T1000 (cell line): ENCODE measurements at regions not wholly inside any gene's neighbourhood (a gene's known extent, or its start where the extent isn't known, plus 50 kb on each side); places are given as distances from the start of the nearest gene placed in this dataset.

Experiments used
- DNase-seq: peaks from one replicate; lab custom pipeline; 2025; ENCODE audit warnings: mixed read lengths; lab: John Stamatoyannopoulos, UW

DNA sequence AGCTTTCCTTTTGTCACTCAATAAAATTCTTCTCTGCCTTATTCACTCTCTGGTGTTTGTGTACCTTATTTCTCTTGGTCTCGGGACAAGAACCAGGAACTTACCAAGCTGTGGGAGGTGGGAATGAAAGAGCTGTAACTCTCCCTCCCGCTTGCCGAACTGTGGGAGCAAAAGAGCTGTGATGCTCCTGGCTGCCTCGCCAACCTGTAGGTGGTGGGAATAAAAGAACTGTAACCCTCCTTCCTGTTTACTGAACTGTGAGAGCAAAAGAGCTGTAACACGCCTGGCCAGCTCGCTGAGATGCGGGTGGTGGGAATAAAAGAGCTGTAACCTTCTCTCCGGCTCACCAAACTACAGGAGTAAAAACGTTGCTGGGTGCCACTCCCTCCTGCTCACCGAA lies 314.1 kb upstream of the LRIG3 start:
- no peak for DNase-seq

DNA sequence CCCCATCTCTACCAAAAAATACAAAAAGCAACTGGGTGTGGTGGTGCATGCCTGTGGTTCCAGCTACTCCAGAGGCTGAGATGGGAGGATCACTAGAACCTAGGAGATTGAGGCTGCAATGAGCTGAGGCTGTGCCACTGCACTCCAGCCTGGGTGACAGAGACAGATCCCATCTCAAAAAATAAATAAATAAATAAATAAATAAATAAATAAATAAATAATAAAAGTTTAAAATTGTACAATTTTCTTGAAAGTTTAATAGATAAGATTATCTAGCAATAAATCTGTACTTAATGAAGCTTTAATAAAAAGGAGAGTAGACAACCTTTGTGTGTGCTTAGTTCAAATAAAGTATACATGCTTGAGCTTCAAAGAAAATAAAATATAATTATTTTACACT lies 310.0 kb upstream of the LRIG3 start:
- no peak for DNase-seq

DNA sequence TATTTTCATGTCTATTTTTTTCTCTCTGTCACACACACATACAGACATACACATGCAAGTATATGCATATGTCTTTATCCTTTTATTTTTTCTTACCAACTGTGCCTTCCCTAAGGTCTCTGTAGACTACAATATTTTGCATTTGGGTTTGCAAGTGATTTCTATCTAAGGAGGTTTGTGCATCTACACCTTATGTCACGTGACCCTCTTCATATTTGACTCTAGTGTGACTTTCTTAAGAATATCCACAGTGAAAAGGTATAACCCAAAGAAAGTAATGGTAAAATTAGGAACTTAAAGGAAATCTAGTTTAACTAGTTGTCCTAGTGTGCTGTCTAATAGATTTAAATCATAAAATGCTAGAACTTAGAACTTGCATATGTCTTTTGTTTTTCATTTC lies 298.8 kb upstream of the LRIG3 start:
- DNase-seq, result no peak

DNA sequence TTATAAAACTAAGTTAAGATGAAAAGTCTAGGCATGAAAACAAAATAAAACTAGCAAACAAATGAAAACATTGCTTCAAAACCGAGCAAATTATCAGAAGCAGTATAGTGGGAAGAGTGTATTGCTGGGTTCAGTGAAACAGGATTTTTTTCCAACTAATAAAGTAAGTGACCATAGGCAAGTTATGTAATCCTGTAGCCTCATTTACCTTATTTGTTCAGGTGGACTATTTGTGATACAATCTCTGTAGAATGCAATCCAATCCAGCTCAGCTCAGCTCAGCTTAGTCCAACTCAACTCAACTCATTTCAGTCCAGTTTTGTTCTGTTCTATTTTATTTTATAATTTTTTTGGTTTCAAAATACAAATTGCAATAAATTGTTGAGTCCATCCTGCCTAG lies 276.7 kb upstream of the LRIG3 start:
- DNase-seq, result no peak

DNA sequence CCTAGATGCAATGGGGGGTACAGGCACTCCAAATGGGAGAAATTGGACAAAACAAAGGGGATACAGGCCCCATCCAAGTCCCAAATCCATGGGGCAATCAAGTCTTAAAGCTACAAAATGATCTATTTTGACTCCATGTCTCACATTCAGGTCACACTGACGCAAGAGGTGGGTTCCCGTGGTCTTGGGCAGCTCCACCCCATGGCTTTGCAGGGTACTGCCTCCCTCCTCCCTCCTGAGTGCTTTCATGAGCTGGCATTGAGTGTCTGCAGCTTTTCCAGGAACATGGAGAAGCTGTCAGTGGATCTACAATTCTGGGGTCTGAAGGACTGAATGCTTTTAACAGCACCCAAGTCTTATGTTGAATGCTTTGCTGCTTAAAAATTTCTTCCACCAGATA lies 274.5 kb upstream of the LRIG3 start:
- no peak for DNase-seq

DNA sequence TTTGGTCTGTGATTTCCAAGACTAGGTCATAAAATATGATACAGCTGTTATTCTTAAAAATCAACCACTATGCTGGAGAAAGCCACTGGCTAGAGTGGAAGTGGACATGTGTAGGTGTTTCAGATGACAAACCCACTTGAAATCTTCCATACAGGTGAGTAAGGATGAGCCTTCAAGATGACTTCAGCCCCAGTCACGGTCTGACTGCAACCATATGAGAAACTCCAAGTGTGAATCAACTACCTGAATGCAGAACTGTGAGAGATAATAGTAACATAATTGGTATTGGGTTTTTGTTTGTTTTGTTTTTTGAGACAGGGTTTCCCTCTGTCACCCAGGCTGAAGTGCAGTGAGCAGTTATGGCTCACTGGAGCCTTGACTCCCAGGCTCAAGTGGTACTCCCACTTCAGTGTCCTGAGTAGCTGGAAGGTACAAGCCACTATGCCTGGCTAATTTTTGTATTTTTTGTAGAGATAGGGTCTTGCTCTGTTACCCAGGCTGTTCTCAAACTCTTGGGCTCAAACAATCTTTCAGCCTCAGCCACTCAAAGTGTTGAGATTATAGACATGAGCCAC lies 273.3 kb upstream of the LRIG3 start:
- no peak for DNase-seq

DNA sequence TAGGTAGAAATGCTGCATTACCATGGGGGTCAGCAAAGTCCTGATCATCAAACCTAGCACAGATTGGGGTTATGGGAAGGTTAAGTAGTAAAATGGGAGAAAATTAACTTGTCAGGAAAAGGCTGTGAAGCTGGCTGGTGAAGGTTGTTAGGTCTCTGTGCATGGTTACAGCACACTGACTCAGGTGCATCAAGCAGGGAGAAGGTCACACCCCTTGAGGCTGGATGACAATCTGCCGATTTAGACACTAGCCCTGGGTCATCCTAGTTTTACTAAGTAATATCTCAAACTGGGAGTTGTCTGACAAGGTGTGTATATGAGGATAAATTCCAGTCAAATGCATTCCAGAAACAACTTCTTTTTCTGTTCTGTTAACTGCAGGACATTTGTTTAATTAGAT lies 271.1 kb upstream of the LRIG3 start:
- DNase-seq, result no peak

DNA sequence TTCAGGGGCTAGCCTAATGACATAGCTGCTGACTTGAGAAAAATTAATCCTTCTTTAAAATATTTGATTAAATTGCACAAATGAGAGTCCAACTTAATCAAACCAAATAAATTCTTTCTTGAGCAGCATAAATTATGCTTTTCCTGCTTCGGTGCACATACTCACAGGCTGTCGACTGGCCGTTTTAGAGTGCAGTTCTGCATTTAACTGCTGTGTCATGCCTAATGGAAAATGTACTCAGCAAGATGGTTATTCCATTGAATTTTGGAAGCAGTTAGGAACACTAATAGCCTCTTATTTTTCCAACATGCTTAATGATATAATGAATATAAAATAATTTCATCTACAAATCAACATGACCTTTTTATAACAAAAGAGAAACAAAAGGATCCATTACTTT lies 266.1 kb upstream of the LRIG3 start:
- DNase-seq, result no peak

DNA sequence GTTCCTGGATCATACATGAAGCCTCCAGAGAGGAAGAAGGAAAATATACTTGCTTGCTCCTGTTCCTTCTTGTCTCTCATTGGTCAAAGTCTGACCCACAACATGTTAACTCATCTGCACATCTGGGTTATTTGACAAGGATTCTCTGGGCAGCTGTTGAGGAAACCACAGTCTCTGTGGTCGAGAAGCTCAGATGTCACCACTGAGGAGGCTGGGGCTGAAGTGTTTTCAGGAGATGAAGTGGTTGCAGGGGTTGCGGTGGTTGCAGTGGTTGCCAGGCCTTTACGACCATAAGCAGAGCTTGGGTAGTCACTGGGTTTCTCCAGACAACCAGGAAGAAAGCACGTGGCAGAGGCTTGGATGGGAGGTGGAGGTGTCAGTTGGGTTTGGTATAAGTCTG lies 265.0 kb upstream of the LRIG3 start:
- DNase-seq, result no peak

DNA sequence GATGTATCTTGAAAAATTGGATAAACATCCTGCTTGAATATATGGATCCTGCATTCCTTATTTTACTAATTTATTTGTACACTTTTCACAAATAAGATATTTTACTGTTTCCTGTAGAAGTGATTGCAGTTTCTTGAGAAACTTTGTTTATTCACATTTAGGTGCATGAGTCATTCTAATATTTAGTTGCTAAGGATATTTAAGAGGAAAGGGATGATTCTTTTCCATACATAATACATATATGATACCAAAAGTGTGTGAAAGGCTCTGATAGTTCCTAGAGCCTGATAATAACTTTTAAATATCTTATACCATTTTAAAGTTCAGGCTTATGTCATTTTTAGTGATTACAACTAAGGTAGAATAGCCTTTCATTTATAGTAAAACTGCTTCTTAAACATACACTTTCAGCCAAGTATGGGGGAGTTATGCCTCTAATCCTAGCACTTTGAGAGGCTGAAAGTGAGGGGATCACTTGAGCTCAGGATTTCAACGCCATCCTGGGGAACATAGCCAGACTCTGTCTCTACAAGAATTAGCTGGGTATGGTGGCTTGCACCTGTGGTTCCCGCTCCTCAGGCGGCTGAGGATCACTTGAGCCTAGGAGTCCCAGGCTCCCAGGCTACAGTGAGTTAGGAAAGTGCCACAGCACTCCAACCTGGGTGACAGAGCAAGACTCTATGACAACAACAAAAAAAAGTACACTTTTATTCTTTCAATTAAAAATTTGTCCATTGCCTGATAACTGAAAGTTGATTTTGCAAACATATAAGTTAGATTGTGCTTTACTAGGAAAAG lies 262.6 kb upstream of the LRIG3 start:
- no peak for DNase-seq

DNA sequence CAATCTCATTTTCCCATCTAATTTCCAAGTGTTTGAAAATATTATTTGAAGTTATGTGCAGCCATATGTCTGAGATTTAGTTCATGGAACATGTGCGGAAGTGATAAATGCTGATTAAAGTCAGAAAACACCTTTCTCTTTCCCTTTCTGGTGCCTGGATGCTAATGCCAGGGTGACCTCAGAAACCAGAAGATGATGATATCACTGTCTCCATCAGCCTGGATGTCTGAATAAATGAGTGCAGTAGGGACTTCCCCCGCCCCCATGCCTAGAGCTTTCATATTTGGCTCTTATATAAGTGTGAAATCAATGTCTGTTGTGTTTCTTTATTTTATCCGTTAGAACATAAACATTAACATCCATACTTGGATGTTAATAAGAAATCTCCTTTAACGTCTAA lies 261.9 kb upstream of the LRIG3 start:
- no peak for DNase-seq

DNA sequence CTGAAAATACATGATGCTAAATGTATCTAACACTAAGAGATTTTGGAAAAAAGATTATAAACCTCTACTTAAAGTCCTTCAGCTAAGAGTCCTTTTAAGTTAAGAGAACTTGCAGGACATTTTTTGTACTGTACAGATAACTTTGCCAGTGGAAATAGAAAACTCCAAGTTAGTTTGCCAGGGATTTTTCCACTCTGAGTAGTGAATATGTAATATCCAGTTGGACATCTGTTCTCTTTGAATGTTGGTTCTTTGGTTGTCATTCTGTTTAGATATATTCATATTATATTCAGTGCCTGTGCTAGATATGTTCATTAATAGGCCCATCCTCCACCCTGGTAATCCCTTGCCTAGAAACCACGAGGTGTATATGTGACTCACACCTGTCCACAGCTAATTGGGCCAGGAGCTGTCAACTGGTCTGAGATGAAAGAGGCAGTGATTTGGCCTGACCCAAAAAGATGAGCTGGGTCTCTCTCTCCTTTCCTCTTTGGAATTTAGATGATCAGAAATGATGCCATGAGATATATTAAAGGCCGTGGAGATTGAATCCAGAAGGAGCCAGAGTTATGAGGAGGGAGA lies 261.0 kb upstream of the LRIG3 start:
- no peak for DNase-seq

DNA sequence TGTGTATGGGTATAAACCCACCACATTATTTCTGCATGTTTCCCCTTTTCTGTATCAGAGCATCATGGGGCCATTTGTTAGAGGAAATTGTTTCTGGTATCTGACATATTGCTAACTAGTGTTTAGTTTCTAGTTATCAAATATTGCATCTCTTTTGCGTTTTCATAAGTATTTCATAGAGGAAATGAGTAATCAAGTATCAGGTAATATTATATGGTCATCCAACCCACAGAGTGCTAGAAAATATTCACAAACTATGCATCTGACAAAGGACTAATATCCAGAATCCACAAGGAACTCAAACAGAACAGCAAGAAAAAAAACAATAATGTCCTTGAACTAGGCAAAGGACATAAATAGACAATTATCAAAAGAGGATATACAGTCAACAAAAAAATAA lies 258.9 kb upstream of the LRIG3 start:
- no peak for DNase-seq

DNA sequence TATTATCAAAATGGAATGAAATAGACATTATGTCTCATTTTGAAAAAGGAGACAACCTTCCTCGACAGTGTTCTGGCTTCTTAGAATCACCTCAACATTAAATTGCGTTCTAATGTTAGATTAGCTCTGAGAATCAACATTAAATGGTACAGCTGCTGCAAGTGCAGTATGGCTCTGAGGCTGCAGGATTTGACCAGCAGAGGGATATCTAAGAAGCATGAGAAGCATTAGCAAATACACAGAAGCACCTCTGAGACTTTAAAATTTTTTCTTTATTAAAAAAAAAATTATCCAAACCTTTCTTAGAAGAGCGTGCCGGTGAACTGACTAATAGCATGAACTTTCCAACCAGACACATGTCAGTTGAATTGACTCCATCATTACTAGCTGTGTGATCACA lies 253.4 kb upstream of the LRIG3 start:
- DNase-seq, result no peak

DNA sequence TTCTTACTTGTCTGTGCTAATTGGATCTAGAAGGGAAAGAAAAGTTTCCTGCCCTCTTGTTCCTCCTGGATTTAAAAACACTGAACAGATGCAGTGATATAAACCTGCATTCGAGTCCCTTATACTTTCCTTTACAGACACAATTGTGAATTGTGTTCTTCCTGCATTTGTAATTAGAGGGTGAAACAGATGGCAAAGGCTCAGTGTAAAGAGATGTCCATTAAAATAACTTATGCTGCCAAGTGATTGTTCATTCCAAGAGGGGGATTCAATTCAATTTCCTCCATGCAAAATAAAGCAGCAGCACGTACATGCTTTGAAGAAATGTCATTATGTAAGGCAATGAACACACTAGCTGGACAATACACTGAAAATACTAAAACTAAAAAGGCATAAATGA lies 248.3 kb upstream of the LRIG3 start:
- no peak for DNase-seq

DNA sequence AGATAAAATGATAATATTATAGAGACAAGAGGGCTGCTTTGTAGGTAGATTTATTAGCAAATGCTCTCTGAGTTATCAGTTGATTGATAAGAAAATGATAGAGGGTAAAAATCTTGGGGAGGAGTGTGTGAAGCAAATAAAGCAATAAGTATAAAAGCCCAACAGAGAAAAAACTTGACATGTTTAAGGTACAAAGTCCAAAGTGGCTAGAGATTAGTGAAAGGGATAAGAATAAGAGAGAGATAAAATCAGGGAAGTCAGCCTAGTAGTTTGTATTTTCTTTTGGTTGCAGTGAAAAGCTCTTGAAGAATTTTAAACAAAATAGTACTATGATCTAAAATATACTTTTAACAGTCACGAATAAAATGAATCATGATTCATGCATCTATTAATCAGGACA lies 246.2 kb upstream of the LRIG3 start:
- DNase-seq, result no peak

DNA sequence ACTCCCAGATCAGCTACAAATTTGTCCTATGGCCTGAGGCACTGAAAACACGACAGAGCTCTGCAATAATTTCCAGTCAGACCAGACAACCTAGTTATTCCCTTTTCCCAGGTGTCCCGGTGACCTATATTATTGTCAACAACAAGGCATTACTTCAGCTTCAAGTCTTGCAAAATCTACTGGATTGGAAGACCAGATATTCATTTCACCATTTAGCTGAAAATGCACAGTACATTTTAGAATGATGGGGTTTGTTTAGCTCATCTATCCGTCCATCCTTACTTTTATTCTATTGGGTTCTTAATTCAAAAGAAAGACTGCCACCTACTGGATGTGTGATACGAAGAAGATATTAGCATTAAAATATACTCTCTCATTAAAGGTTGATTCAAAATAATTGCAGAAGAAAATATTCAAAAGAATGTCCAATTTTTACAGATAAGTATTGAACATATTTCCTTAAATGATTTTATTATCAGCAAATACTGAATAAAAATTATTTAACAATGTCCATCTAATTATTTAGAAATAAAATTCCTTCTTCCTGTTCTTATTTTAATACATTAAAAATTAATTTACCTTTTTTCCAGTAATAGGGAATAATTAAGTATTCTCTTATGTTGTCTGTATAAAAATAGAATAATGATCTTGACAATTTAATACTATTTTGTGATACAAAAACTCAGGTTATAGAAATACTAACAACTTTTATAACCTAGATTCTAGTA lies 244.9 kb upstream of the LRIG3 start:
- DNase-seq, result no peak

DNA sequence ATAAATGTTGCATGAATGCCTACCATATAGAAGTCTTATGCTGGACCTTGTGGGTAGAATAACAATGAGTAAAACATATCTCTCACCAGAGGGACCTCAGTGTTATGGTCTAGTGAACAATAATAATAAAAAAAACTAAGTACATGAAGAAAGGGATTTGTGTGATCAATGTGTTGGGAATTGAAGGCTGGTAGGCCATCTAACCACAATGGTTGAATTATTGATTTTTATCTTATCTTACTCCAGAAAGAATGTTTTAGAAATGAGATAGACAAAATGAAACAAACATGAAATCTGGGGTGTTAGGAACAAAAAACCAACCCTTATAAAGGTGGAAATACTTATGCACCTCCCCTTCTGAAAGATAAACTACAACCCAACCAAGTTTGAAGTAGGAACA lies 243.9 kb upstream of the LRIG3 start:
- DNase-seq, result no peak

DNA sequence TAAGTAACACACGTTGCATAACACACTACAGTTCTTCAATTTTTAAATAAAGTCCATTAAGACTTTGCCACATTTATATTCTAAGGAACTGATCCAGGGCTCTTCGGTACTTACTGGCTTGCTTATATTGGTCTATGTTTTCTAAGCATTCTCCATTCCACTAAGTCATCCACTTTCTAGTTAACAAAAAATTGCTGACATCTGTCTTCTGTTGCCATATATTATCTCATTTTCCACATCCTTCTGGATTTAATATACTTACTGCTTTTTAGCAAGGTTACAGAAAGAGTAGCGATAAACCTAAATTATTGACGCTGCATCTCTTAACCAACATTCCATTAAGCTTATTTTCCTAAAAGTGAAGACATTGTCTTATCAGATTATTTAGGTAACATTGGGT lies 238.4 kb upstream of the LRIG3 start:
- DNase-seq, result no peak

DNA sequence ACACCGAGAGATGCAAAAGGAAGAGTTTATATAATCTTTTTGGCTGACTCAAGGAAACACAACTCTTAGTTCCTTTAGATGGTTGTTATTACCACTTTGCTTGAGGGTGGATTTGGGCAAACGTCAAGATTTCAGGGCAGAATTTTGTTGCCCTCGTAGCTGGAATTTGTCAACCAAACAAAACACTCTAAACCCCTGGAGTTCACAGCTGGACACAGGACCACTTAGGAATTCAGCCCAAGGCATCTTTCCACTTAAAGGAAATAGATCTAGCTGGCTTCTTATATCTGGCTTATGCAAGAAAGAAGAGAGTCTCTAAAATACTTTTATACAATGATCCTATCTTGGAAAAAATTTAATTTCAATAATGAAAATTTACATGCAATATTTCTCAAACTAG lies 237.8 kb upstream of the LRIG3 start:
- no peak for DNase-seq

DNA sequence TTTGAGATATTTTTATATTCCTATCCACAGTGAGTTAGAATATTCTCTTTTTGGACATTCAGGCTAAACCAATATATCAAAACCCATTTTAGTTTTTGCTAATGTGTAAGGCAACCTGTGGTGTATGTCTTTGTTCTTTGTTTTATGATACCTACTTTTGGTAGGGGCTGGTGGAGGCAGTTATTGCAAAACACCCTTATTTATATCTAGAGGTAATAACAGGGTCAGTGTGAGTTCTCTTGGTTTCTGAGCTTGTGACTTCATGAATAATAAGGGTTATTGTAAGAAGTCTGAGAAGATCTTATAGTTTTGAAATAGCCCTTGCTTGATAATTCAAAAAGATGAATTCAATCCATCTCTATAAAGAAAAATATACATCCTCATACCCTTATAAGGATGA lies 235.1 kb upstream of the LRIG3 start:
- DNase-seq, result no peak

DNA sequence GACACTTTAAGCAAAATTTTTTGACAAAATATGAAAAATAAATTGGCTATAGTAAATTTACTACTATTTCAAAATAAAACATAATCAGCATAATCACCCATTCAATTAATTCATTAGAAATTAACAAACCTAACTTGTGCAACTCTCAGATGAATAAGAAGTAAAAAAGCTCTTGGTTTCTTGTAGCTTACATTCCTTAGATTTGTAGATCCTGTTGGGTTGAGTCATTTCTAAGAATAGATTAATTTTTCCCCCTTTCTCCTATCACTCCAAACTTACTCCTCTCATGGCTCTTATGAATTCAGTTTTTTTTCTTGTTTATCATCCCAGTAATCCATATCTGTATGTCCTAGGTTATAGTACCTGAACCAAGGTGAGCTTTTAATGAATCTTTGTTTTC lies 230.9 kb upstream of the LRIG3 start:
- DNase-seq, result no peak

DNA sequence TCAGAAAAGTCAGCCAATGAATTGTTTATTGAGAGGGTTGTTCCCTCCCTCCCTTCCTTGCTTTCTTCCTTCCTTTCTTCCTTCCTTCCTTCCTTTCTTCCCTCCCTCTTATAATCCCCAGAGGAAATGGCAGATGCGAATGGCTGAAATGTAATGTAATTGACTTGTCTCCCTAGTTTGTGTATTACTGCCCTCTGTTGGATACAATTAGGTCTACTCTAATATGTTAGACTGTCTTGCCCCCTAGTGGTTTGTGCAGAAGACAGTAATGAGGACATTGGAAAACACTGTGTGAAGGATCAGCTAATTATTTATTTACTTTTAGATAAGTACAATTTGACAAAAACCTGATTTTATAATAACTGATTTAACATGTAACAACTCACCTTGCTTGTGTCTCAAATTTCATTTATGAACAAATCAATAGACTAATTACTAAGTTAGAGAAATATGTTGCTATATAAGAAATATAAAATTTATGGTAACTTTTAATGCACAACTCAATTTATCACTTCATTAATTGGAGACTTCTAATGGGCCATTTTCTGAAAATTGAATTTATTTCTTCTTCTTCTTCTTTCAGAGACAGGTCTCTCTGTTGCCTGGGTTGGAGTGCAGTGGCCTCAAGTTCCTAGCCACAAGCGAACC lies 229.8 kb upstream of the LRIG3 start:
- DNase-seq, result peak; percentile 83
